ENCODE measurements at regions not wholly inside any gene's neighbourhood (a gene's known extent, or its start where the extent isn't known, plus 50 kb on each side); places are given as distances from the start of the nearest gene placed in this dataset.

GRCh38 chr16:86756882-86757703 lies 178.7 kb downstream of the FOXL1 start:
- intact Hi-C loops (cut with DNase I), result no loop called here
- no peak for TF ChIP-seq CTCF (IDR thresholded peaks at IDR 0.05)
- Histone ChIP-seq H3K27me3 (peaks cover 16 to 73% of the 10 kb centered on the region in 2 donors), H3K36me3 (no peaks in the 10 kb centered on the region), H3K9me3 (no peaks in the 10 kb centered on the region), H3K4me3 (no peak overlapping the region), H3K27ac (no peak overlapping the region), H3K4me1 (no peaks in the 10 kb centered on the region)
- ATAC-seq (no peak), DNase-seq (no peak)

GRCh38 chr16:86757704-86758040 lies 179.3 kb downstream of the FOXL1 start:
- Histone ChIP-seq H3K4me3 (no peak overlapping the region), H3K9me3 (no peaks in the 10 kb centered on the region), H3K4me1 (no peaks in the 10 kb centered on the region), H3K27me3 (peaks cover 17 to 79% of the 10 kb centered on the region in 2 donors), H3K36me3 (no peaks in the 10 kb centered on the region), H3K27ac (no peak overlapping the region)
- ATAC-seq (no peak), DNase-seq (no peak)
- intact Hi-C loops (cut with DNase I), result no loop called here
- no peak for TF ChIP-seq CTCF (IDR thresholded peaks at IDR 0.05)

- intact Hi-C loops (cut with DNase I), result no loop called here
- TF ChIP-seq CTCF (IDR thresholded peaks at IDR 0.05), result no peak
- H3K4me1 ChIP-seq, result no peaks in the 10 kb centered on the region
- DNase-seq (no peak), ATAC-seq (no peak)
- H3K36me3 ChIP-seq, result no peaks in the 10 kb centered on the region
- H3K27ac ChIP-seq, result no peak overlapping the region
- no peaks in the 10 kb centered on the region for H3K9me3 ChIP-seq
- H3K4me3 ChIP-seq, result no peak overlapping the region
- peaks cover 17 to 89% of the 10 kb centered on the region in 2 donors for H3K27me3 ChIP-seq
These were observed 180.6 kb downstream of the FOXL1 start for GRCh38 chr16:86758932-86759331.

- DNase-seq (peak in 3 of 4 donors; percentile 8 to 59 (median 33)), ATAC-seq (peak; percentile 60)
- Histone ChIP-seq H3K4me3 (no peak overlapping the region), H3K27me3 (peaks cover 17 to 95% of the 10 kb centered on the region in 2 donors), H3K27ac (no peak overlapping the region), H3K9me3 (no peaks in the 10 kb centered on the region), H3K36me3 (no peaks in the 10 kb centered on the region), H3K4me1 (no peaks in the 10 kb centered on the region)
- TF ChIP-seq CTCF (IDR thresholded peaks at IDR 0.05), result peak; percentile 63 to 78
- intact Hi-C loops (cut with DNase I), result no loop called here
These were observed 183.0 kb downstream of the FOXL1 start for GRCh38 chr16:86761111-86762031.

- ATAC-seq, result no peak
- H3K9me3 ChIP-seq, result no peaks in the 10 kb centered on the region
- H3K4me1 ChIP-seq, result no peaks in the 10 kb centered on the region
- no peak for DNase-seq
- no peak for TF ChIP-seq CTCF (IDR thresholded peaks at IDR 0.05)
- no peak overlapping the region for H3K4me3 ChIP-seq
- H3K27me3 ChIP-seq, result peaks cover 17 to 96% of the 10 kb centered on the region in 2 donors
- no peaks in the 10 kb centered on the region for H3K36me3 ChIP-seq
- no peak overlapping the region for H3K27ac ChIP-seq
- intact Hi-C loops (cut with DNase I), result no loop called here
These were observed 183.7 kb downstream of the FOXL1 start for GRCh38 chr16:86762095-86762494.
